ENCODE measurements at regions not wholly inside any gene's neighbourhood (a gene's known extent, or its start where the extent isn't known, plus 50 kb on each side); places are given as distances from the start of the nearest gene placed in this dataset.

DNA sequence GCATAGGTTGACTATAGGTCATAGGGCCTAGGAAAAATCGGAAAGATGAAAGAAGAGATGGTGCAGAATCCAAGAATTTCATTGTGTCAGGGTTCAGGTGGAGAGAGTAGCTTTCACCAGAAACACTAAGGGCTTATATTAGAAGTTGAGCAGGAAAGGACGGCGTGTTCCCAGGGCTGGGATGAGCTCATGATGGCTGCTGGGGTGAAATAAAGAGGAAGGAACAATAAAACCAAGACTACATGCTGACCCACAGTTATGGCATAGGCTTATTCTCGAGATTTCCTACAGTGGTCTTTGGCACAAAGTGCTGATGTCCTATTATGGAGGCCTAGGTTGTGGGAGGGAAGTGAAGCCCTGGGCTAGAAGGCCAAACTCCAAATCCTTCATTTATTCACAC is 195.8 kb downstream of the PTEN start:
- no peak for DNase-seq (ENCODE audit: low read depth, low spot score)

DNA sequence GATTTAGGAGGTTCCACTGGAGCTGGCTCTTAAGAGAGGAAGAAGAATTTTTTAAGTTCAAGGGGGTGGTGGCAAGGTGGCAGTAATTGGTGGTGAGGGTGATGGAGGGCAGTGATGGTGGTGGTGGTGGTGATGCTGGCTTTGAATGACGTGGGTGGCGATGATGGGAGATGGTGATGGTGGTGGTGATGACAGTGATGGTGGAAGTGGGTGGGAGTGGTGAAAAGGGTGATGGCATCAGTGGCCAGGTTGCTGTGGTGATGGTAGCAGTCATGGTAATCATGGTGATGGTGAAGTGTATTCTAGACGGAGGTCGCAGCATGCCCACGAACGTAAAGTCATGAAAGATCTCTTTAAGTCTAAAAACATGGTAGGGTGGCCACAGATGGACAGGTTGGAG is 197.3 kb downstream of the PTEN start:
- no peak for DNase-seq (ENCODE audit: low read depth, low spot score)

DNA sequence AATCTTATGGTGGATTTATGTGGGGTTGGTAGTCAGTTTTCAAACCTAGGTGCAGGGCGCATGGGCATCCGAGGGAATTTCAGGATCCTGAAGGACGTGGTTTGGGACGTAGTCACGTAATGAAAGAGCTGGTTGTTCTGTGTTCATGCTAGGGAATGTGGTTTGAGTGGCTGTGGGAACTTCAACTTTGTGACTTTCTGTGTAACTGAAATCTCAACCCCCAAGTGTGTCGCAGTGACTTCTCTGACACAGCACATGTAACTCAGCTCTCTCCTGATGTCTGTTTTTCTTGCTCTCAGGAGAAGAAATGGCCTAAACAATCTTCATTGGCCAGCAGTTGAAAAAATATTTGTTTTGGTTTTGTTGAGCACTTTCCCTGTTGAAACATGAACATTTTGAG is 199.0 kb downstream of the PTEN start:
- DNase-seq (ENCODE audit: low read depth, low spot score): no peak

DNA sequence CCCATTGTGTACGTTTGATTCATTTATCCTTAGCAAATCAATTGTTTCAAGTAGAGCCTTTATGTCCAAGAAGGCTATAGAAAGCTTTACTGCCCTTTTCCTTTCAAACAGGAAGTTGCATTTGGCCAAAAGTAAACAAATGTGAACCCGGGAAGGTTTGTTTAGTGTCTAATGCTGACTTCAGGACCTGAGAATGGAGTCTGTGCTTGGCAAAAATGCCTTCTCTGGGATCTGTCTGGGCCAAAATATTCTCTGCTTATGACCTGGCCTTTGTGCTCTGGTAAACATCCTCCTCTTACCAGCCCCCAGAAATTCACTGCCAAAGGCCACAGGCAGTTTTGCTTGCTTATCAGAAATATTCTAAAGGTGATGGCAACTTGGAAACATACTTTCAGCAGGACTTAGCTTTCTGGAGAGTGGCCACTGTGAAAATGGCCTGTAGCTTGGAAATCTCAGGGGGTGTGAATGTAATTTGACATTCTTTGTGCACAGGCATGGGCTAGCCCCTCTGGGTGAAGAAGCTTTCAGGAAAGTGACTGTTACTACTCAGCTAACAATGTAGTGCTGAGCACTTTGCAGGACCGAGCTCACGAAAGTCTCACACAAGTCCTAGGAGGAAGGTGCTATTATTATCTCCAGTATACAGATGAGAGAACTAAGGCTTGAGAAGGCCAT is 199.5 kb downstream of the PTEN start:
- no peak for DNase-seq (ENCODE audit: low read depth, low spot score)

DNA sequence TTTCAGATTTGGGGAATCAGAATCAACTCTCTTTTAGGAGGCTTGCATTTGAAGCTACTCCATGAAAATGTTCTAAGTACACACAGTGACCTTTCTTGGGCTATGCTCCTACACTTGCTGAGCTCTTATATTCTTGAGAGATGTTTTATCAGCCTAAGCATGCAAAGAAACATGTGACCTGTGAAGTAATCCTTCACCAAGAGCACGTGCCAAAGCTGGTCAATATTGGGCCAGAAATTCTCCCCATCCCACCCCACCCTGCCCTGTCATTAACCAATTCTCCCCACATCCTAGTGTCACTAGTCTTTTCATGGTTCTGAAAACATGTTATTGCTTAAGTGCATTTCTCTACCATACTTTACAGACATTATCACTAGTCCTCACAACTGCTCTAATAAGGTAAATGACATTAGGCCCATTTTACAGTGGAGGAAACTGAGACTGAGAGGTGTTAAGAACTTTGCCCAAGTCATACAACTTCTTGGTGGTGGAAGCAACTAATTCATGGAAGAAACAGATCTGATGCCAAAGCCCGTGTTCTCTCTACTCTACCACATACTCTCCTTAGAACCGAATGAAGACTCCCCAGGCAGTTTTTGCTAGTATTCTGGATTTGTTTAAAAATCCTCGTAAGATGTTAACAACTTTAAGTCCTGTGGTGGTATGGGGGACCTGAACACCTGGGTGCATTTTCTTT is 200.6 kb downstream of the PTEN start:
- DNase-seq (ENCODE audit: low read depth, low spot score): no peak

DNA sequence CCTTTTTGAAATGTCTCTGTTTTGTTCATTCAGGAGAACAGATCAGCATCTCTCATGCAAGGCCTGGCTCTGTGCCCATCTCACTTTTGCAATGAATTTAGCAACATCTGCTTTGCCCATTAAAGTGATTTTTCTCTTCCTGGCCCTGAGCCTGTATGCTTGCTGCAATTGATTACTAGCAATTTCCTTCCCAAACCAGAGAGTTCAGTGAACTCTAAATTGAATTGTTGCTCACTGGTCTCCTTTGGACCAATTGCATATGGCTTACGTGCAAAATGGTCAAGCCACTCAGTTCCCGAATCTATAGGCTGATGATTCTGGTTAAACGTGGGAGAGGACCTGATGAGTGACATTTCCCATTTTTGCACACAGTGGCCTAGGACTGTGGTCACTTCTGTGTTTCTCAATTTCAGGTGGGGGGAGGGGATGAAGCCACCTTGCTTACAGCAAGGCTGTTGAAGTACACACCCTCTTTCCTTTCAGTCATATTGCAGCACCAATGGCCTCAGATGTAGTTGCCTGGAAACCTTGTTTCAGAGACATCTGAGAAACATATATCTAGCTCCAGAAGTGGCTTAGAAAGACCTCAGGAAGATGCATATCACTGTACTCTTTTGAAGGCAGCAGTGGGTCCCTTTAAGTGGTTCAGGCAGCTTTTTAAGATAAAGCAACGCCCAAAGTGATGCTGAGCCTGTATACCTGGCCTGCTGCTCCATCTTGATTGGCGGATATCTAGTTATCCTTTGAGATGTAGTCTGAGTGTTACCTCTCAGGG is 201.4 kb downstream of the PTEN start:
- DNase-seq (ENCODE audit: low read depth, low spot score): no peak

DNA sequence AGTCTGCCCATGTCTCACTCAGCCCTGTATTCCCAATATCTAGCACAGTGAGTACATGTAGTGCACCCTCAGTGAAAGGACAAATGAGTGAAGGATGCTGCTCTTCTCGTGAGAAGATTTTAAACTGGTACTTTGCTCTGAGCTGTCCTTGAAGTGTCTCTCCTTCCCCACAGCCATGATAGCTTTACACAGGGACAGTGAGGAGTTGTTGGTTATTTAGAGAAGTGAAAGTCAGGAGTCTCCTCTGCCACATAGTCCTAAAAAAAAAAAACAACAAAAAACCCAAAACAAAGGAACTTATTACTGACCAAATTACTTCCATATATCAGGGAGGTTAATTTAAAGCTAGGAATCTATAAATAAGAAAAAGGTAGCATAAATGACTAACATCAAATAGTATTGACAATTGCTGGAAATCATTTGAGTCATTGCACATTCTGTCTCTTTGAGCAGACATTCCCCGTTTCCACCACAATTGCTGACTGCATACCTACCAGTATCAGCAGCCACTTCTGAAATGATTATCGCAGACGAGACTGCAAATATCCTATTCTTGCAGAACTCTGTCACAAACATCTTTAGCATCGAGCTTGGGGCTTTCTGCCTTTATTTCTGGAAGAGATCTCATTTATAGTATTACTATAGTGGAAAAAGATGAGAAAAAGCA is 202.1 kb downstream of the PTEN start:
- DNase-seq (ENCODE audit: low read depth, low spot score): no peak

DNA sequence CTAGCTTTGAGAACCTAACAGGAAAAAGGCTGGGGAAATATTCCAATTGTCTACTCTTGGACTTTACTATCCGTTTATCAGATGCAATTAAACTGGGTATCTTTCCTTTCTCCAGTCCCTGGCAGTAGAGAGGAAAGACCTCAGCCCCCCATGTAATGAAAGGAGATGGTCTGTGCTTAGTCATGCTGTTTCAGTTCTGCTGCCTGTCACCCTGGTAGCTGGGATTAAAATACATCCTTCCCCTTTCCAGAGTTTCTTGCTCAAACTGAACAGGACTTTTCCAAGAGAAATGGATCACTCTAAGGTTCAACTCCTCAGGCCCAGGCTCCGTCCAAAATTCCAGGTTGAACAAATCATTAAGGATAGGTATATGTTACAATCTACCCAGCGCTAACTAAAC is 202.9 kb downstream of the PTEN start:
- no peak for DNase-seq (ENCODE audit: low read depth, low spot score)

DNA sequence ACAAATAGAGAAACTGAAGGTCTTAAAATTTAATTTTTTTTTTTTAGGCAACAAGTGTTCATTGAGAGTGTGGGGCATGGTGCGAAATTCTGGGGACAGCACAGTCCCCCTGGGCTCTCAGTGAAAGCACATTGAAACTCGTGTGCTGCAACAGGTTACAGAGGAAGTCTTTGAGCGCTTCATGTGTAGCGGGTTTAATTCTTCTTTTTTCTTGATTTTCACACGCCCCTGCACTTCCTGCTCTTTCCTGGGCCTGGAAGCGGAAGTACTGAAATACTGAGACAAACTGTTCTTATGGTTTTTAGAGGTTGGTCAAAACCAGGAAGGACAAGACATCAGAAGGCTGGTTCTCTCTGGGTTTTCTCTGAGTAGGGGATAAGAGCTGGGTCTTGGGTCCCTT is 203.5 kb downstream of the PTEN start:
- no peak for DNase-seq (ENCODE audit: low read depth, low spot score)

DNA sequence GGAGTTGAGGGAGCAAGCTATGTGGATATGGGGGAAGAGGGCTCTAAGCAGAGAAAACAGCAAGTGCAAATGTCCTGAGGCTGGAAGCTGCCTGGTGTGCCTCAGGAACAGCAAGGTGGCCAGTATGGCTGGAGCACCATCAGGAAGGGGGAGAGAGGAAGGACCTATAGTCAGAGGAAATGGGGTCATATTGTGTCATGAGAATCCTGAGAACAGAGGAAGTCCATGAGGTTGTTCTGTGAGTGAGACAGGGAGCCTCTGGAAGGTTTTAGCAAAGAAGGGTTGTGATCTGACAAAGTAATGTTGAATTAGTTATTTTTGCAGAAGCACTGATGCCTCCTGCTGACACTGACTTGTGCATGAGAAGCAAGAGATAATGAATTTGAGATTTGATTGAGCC is 204.3 kb downstream of the PTEN start:
- DNase-seq (ENCODE audit: low read depth, low spot score): no peak

DNA sequence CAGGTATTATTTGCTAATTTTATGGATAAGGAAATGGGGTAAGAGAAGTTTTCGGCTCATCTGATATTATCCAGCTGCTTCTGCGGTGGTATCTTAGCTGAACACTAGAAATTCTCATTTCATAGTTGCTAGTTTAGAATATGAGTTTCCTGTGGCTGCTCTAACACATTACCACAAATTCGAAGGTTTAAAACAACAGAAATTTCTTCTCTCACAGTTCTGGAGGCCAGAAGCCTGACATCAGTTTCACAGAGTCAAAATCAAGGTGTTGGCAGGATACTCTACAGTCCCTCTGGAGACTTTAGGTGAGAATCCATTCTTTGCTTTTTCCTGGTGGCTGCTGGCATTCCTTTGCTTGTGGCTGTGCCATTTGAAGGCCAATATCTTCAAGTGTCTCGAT is 205.9 kb downstream of the PTEN start:
- no peak for DNase-seq (ENCODE audit: low read depth, low spot score)

DNA sequence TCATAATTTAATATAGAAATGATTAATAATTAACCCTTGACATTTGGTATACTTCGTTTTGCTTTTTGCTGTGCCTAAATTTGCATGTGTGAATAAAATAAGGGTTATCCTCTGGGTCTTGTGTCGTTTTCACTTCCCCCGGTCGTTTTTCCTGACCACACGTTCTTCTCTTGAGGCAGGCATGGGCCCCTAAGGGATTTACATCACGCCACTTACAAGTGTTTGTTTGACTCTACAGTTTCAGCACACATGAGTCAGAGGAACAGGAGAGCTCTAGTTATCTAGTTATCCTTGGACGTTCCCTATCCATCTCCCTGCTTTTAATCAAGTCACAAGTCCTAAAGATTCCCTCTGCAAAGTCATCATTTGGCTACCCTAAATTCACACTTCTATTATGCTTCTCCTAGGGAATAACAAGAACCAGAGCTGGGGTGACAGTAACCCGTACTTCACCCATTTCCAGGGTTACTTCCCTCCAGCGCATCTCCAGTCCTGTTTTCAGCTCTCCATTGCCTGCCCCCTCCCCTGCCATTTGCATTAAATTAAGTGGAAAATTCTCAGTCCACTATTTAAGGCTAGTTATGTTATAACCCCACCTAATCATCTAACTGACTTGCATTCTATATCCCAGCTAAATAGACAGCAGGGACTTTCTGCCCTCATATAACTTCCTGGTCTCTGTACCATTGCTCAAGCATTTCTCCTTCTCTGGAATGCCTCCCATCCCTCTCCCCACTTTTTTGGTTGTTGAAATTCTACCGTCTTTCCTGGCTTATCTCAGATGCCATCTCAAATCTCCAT is 206.9 kb downstream of the PTEN start:
- no peak for DNase-seq (ENCODE audit: low read depth, low spot score)

DNA sequence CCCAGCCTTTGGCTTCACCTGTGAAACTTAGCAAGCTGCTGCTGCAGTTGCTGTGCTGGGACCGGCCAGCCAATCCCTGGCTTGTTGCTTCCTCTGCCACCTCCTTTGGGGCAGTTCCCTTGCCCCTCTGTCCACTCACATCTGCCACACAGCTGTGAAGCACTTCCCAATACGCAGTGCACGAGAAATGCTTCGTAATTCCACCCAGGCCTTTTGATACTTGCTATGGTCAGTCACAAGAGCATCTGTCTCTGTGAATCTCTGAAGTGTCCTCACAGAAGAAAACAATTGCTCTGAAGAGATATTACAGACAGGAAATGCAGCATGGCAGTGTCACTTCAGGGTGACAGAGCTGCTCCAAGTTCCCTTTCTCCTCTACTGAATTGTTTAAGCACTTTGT is 208.5 kb downstream of the PTEN start:
- no peak for DNase-seq (ENCODE audit: low read depth, low spot score)

DNA sequence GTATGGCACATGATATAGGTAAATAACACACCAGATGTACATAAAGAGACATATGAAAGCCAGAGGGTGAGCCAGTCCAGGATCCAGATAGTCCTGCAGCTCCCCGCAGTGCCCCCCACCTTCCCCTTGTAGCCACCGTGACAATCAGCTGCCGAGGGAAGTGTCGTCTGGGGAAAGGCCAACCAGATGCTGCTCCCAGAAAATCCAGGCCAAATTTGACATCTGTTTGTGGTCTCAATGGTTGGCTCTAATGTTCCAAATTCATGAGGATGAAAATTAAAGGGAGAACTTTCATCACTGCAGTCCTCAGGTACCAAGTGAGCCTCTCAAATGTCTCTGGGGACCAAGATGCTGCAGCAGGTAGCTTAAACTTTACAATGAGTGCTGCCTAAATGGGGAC is 210.3 kb downstream of the PTEN start:
- DNase-seq (ENCODE audit: low read depth, low spot score): no peak

DNA sequence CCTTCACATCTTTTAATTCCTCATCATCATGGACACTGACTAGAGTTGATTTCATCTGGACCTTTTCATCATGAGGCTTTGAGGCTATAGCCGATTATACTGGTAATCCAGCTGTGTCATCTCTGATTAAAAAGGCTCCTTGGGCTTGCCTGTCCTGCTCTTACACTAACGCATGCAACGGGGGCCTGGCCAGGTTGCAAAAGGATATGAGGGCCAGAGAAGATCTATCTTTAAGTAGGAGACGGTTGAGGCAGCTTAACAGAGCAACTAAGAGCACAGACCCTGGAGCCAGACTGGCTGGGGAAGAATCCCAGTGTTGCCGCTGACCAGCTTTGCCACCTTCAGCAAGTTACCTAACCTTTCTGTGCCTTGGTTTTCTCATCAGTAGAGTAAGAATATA is 211.5 kb downstream of the PTEN start:
- DNase-seq (ENCODE audit: low read depth, low spot score): no peak

DNA sequence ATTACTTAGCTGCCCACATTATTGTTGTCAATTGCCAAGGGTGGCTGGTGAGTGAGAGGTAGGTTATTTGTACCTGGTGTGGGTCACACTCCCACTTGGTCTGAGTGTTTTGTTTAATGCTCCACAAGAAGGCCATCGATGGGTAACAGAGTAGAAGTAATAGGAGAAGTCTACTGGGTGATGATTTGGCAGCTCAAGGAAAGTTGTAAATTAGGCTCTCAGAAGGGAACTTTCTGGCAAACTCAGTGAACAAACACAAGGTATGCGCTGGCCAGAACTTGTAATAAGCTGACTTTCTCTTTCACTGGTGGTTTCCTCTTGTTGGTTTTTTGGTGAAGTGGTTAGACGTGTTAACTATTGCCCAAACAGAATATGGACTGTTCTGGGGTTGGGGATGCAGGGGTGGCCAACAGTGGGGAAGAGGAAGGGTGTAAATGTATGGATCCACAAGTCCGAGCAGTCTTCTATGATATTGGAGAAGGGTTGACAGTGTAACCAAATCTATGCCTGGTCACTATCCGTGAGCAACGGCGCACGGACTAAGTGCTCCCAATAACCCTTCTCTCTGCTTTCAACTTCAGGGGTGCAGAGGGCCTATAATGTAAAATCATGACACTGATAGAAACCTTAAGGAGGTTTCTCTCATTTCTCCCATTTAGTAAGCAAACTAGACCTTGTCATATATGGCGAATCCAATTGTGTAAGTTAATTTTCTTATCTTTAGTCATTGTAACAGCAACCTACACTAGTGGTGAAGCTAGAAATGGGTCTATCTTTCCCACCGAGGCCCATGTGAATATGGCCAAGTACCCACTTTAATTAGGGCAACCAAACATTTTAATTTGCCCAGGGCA is 212.8 kb downstream of the PTEN start:
- DNase-seq (ENCODE audit: low read depth, low spot score): no peak

DNA sequence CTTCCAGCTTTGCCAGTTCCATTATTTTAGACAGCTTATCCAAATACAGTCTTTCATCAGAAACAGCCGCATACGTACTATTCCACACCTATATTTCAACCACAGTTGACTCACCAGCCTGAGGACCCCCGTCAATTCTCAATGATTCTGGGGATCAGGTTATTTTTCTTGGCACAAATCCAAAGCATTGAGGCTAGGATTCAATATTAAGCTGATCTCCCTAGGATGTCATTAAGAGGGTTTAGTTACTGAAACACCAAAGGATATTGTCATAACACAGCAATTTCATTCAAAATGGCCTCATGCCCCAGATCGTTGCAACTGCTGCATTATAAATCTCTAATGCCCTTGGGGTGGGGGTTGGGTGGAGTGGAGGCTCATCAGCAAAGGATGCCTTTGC is 214.6 kb downstream of the PTEN start:
- DNase-seq (ENCODE audit: low read depth, low spot score): no peak

DNA sequence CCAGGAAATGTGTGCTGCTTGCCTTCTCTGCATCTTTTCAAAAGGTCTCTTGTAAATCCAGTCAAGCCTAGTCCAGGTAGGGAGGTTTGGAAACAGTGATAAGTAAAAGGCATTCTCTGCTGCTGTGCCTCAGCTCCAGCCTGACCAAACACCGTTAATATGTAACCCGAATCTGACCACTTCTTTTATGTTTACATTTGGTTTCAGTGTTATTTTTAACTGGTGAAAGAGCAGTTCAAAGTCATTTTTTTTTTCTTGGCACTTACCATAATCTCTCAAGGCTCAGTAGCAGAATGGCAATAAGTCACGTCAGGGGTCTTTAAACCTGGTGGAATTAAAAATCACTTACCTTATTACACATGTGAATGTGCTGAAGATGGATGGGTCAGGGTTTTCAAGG is 216.8 kb downstream of the PTEN start:
- no peak for DNase-seq (ENCODE audit: low read depth, low spot score)

DNA sequence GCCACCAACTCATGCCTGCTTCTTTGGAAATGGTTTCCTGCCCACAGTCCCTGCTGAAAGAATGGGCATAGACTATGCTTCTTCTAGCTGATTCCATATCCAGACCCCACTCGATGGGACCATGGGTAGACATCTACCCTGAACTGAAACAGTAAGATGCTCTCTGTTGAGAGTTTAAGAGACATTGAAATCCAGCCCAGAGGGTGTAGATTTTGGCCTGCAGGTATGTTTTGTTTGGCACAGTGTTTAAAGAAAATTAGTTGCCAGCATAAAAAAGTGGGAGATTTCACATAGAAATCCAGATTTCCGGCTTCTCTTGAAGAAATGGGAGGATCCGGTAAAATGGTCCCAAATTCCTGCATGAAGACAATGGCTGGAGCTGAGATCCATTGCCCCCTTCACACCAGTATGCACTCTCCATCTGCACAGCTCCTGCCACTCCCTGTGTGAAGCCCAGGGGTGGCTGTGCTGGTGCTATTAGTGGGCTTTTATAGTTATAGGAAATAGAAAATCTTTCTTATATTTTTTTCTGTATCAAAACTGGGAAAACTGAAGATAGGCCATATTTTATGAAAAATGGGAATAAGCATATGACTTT is 218.1 kb downstream of the PTEN start:
- no peak for DNase-seq (ENCODE audit: low read depth, low spot score)

DNA sequence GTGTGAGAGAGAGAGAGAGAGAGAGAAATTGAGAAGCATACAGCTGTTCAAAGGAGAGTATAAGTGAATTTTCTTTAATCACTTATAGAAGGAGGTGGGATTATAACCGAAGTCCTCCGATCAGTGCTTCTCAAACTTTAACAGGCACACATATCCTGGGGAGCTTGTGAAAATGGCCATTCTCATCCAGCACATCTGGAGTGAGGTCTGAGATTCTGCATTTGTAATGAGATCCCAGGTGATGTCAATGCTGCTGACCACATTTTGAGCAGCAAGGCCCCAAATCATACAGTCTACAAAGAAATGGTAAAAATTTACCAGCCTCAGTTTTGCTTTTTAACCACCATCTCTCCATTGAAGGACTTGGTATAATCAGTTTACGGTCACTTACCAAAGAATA is 219.0 kb downstream of the PTEN start:
- no peak for DNase-seq (ENCODE audit: low read depth, low spot score)
